SK-N-SH (cell line): ENCODE measurements at regions not wholly inside any gene's neighbourhood (a gene's known extent, or its start where the extent isn't known, plus 50 kb on each side); places are given as distances from the start of the nearest gene placed in this dataset.

Experiments
- CTCF ChIA-PET: fragments of 300-600, 350-600 bp; formaldehyde crosslinking; extraction: SDS; loops from one replicate; lab custom pipeline; 2021; lab: Yijun Ruan, JAX
- POLR2A ChIA-PET: fragments of 350-600 bp; sonication (Branson Sonifier 250); formaldehyde crosslinking; extraction: SDS; loops from one replicate; lab custom pipeline; 2020; ENCODE audit warnings: antibody characterized with exemption, inconsistent platforms; lab: Yijun Ruan, JAX
- DNase-seq: peaks from one replicate; pipeline ENCODE4 v3.0.0; 2012
- H2AFZ ChIP-seq: fragments of 200-600 bp; sonication (generic); 2 replicates; pipeline ENCODE4 v1.8.1; 2016; ENCODE audit warnings: antibody characterized with exemption, mild to moderate bottlenecking, low read depth
- H3F3A ChIP-seq: fragments of 200-600 bp; sonication (generic); replicated peaks from 2 replicates; pipeline ENCODE3; 2016; ENCODE audit warnings: antibody characterized with exemption, mild to moderate bottlenecking; ENCODE audit not compliant: insufficient read depth
- H3K27ac ChIP-seq, 2 experiments: fragments of 200-500 bp in 1 of 2; fragments of 200-600 bp in 1 of 2; sonication (Bioruptor generic) in 1 of 2; sonication (generic), shearing (Covaris generic) in 1 of 2; 2 replicates each; pipeline versions ENCODE4 v1.5.1 to v1.6.1; 2014 to 2016; ENCODE audit warnings: low read depth in 2 of 2, inconsistent platforms in 1 of 2, low read length in 1 of 2, mild to moderate bottlenecking in 1 of 2, mixed read lengths in 1 of 2
- H3K27me3 ChIP-seq: fragments of 200-600 bp; sonication (generic), shearing (Covaris generic); 2 replicates; pipeline ENCODE4 v1.6.1; 2016; ENCODE audit warnings: mixed run types; ENCODE audit not compliant: insufficient read depth
- H3K36me3 ChIP-seq, 2 experiments: fragments of 200-500 bp in 1 of 2; fragments of 200-600 bp in 1 of 2; sonication (Bioruptor generic) in 1 of 2; sonication (generic) in 1 of 2; replicated peaks in 1 of 2; 2 replicates each; pipeline versions ENCODE3 to v1.5.1; 2014 to 2016; ENCODE audit warnings: low read length in 1 of 2, mild to moderate bottlenecking in 1 of 2; ENCODE audit not compliant: insufficient read depth in 2 of 2, control insufficient read depth in 1 of 2
- H3K4me1 ChIP-seq, 2 experiments: fragments of 200-500 bp in 1 of 2; fragments of 200-600 bp in 1 of 2; sonication (Bioruptor generic) in 1 of 2; sonication (generic), shearing (Covaris generic) in 1 of 2; 2 replicates each; pipeline versions ENCODE4 v1.5.1 to v1.6.1; 2014 to 2016; ENCODE audit warnings: low read depth in 1 of 2, low read length in 1 of 2, mixed run types in 1 of 2; ENCODE audit not compliant: insufficient read depth in 2 of 2, control insufficient read depth in 1 of 2
- H3K4me2 ChIP-seq: fragments of 200-600 bp; sonication (generic), shearing (Covaris generic); 2 replicates; pipeline ENCODE4 v1.6.1; 2017; ENCODE audit warnings: mixed run types
- H3K4me3 ChIP-seq, 2 experiments: fragments of 200-500 bp in 1 of 2; fragments of 200-600 bp in 1 of 2; sonication (Bioruptor generic) in 1 of 2; sonication (generic), shearing (Covaris generic) in 1 of 2; 2 replicates each; pipeline versions ENCODE4 v1.5.1 to v1.8.1; 2014 to 2016; ENCODE audit warnings: low read depth in 2 of 2, inconsistent platforms in 1 of 2, low read length in 1 of 2, mild to moderate bottlenecking in 1 of 2, mixed read lengths in 1 of 2, moderate library complexity in 1 of 2
- H3K79me2 ChIP-seq: fragments of 200-600 bp; sonication (generic); 2 replicates; pipeline ENCODE4 v1.8.1; 2017; ENCODE audit warnings: mild to moderate bottlenecking; ENCODE audit not compliant: insufficient read depth
- H3K9ac ChIP-seq: fragments of 200-600 bp; sonication (generic); 2 replicates; pipeline ENCODE4 v1.6.1; 2017; ENCODE audit warnings: mixed run types
- H3K9me2 ChIP-seq: fragments of 200-600 bp; sonication (generic); 2 replicates; pipeline ENCODE4 v1.6.1; 2017; ENCODE audit warnings: mixed run types
- H3K9me3 ChIP-seq: fragments of 200-600 bp; sonication (generic); 2 replicates; pipeline ENCODE4 v1.6.1; 2017; ENCODE audit warnings: mixed run types, mild to moderate bottlenecking, moderate library complexity
- H4K20me1 ChIP-seq: fragments of 200-600 bp; sonication (generic); 2 replicates; pipeline ENCODE4 v1.6.1; 2017; ENCODE audit warnings: mild to moderate bottlenecking, mixed run types; ENCODE audit not compliant: insufficient read depth
- ELF1 ChIP-seq: IDR thresholded peaks from 2 replicates; pipeline ENCODE4 v1.4.0; 2012
- EP300 ChIP-seq, 2 experiments: IDR thresholded peaks; 2 replicates each; pipeline versions ENCODE4 v1.4.0 to v1.6.1; 2012; ENCODE audit warnings: borderline replicate concordance in 1 of 2, low read depth in 1 of 2, low read length in 1 of 2
- EZH2phosphoT487 ChIP-seq: fragments of 200-600 bp; sonication (generic); IDR thresholded peaks from 2 replicates; pipeline ENCODE4 v1.6.1; 2017; ENCODE audit warnings: low read depth, mixed run types, mild to moderate bottlenecking, antibody characterized with exemption, moderate library complexity, borderline replicate concordance
- GATA2 ChIP-seq: sonication (generic); formaldehyde crosslinking; IDR thresholded peaks from 2 replicates; pipeline ENCODE4 v1.5.0; 2020; ENCODE audit warnings: mild to moderate bottlenecking, missing genetic modification reagents
- MXI1 ChIP-seq: IDR thresholded peaks from 2 replicates; pipeline ENCODE4 v1.6.1; 2012; ENCODE audit warnings: mild to moderate bottlenecking, low read depth, low read length, improper control_type of control experiment
- POLR2AphosphoS5 ChIP-seq: IDR thresholded peaks from 2 replicates; pipeline ENCODE4 v1.6.1; 2012; ENCODE audit warnings: low read depth, low read length
- RAD21 ChIP-seq: IDR thresholded peaks from 2 replicates; pipeline ENCODE4 v1.6.1; 2012; ENCODE audit warnings: mild to moderate bottlenecking, low read length
- REST ChIP-seq: IDR thresholded peaks from 2 replicates; pipeline ENCODE4 v1.6.1; 2012; ENCODE audit warnings: mild to moderate bottlenecking, low read depth, low read length, moderate library complexity
- RFX5 ChIP-seq: IDR thresholded peaks from 2 replicates; pipeline ENCODE4 v1.6.1; 2012; ENCODE audit warnings: mild to moderate bottlenecking, improper control_type of control experiment, low read length
- SIN3A ChIP-seq: IDR thresholded peaks from 2 replicates; pipeline ENCODE4 v1.6.1; 2012; ENCODE audit warnings: low read depth, mild to moderate bottlenecking, low read length, moderate library complexity, borderline replicate concordance
- SMC3 ChIP-seq: IDR thresholded peaks from 2 replicates; pipeline ENCODE4 v1.6.1; 2012; ENCODE audit warnings: low read depth, low read length, improper control_type of control experiment
- TAF1 ChIP-seq: IDR thresholded peaks from 2 replicates; pipeline ENCODE4 v1.6.1; 2012; ENCODE audit warnings: low read depth, mild to moderate bottlenecking, low read length, moderate library complexity, borderline replicate concordance
- TCF12 ChIP-seq: IDR thresholded peaks from 2 replicates; pipeline ENCODE4 v1.4.0; 2012
- TEAD4 ChIP-seq: IDR thresholded peaks from 2 replicates; pipeline ENCODE4 v1.4.0; 2012; ENCODE audit warnings: mild to moderate bottlenecking, borderline replicate concordance; ENCODE audit not compliant: insufficient read depth
- WGBS: methylation state at CpG from one replicate; pipeline ENCODE4 v1.1.6; 2017; ENCODE audit warnings: low lambda C conversion rate; 5-methylcytosine and 5-hydroxymethylcytosine counted together
- TF ChIP-seq, protein P1 (sequence below): fragments of 150-350 bp; IDR thresholded peaks from 2 replicates; pipeline ENCODE4 v1.6.1; 2017; ENCODE audit warnings: antibody characterized with exemption, low read length, low read depth, borderline replicate concordance

DNA sequence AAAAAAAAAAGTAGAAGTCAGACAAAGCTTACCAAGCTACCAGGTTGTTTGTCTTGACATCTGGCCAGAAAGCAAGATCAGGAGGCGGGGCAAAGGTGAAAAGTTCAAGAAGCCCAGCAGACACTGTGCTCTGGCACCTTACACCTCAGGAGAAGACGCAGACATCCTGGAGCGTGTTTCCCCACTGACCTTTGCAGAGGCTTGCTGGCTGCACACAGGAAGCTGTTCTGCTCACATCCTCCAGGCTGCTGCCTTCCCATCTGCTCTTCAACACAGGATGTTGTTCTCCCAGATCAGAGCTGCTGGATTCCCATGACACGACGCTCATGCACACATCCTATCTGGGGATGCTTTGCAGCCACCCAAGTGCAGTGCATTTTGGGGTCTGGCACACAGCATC is 174.4 kb upstream of the KIAA1217 start:
- Histone ChIP-seq H3K27ac (no peak overlapping the region), H3F3A (no peaks in the 10 kb centered on the region), H2AFZ (no peak overlapping the region), H3K4me3 (no peak overlapping the region), H3K9me2 (no peaks in the 10 kb centered on the region), H3K4me2 (no peak overlapping the region), H3K9me3 (no peaks in the 10 kb centered on the region), H3K36me3 (no peaks in the 10 kb centered on the region), H3K4me1 (no peaks in the 10 kb centered on the region; a peak in 1 of 4 replicates), H3K27me3 (no peaks in the 10 kb centered on the region), H3K79me2 (no peaks in the 10 kb centered on the region), H3K9ac (no peak overlapping the region), H4K20me1 (no peaks in the 10 kb centered on the region)
- CTCF ChIA-PET, result interaction anchor here (1.7 kb wide), 1 partner anchor 40 kb away, joined by 7 read pairs; no protein-coding TSS in a partner anchor
- 65% methylated on average over 4 of the region's 5 CpGs for WGBS
- DNase-seq, result peak; percentile 3
- TF ChIP-seq GATA2 (CRISPR knock-in tag) (no peak), SIN3A (no peak), TAF1 (no peak), RFX5 (no peak), REST (no peak), ELF1 (no peak), TCF12 (no peak), EZH2phosphoT487 (no peak), SMC3 (no peak)
- POLR2A ChIA-PET, result no interaction called here

DNA sequence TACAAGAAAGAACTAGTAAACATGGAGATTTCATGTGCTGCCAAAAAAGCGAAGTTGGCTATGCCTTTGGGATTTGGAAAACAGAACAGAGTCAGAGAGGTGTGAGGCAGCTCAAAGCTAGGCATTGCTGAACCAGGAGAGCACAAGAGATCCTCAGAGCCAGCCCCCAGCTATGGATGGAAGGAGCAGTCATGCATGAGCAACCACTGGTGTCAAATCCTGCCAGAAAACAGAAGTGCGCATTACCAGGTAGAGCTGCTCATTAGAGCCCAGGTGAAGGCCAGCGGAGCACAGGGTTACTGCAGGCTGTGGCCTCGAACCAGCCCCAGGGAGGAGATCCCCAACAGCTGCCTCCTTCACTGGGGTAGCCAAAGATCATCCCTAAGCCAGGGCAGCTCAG is 173.2 kb upstream of the KIAA1217 start:
- H2AFZ ChIP-seq, result no peak overlapping the region
- CTCF ChIA-PET, result interaction anchor here (1.7 kb wide), 1 partner anchor 41 kb away, joined by 7 read pairs; no protein-coding TSS in a partner anchor

More for the DNA sequence above, 173.2 kb upstream of the KIAA1217 start:
- H3K27ac ChIP-seq, result no peak overlapping the region
- no peak overlapping the region for H3K4me2 ChIP-seq
- no peaks in the 10 kb centered on the region; a peak in 1 of 4 replicates for H3K4me1 ChIP-seq
- no peaks in the 10 kb centered on the region for H3F3A ChIP-seq
- H3K4me3 ChIP-seq, result no peak overlapping the region
- no peaks in the 10 kb centered on the region for H3K27me3 ChIP-seq
- POLR2A ChIA-PET, result no interaction called here
- no peaks in the 10 kb centered on the region for H3K79me2 ChIP-seq
- no peak overlapping the region for H3K9ac ChIP-seq
- no peaks in the 10 kb centered on the region for H4K20me1 ChIP-seq
- H3K9me3 ChIP-seq, result no peaks in the 10 kb centered on the region
- H3K9me2 ChIP-seq, result no peaks in the 10 kb centered on the region
- DNase-seq, result no peak
- WGBS, result 25% methylated on average over 3 of the region's 4 CpGs
- TF ChIP-seq TEAD4 (no peak), MXI1 (no peak), RAD21 (no peak), SMC3 (no peak), SIN3A (no peak), EZH2phosphoT487 (no peak), REST (no peak), POLR2AphosphoS5 (no peak), EP300 (IDR thresholded peaks at IDR 0.05; ENCODE audit: borderline replicate concordance in 1 of 2, low read depth in 1 of 2, low read length in 1 of 2) (no peak)
- TF ChIP-seq, protein P1, sequence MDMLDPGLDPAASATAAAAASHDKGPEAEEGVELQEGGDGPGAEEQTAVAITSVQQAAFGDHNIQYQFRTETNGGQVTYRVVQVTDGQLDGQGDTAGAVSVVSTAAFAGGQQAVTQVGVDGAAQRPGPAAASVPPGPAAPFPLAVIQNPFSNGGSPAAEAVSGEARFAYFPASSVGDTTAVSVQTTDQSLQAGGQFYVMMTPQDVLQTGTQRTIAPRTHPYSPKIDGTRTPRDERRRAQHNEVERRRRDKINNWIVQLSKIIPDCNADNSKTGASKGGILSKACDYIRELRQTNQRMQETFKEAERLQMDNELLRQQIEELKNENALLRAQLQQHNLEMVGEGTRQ, result no peak
- no peaks in the 10 kb centered on the region for H3K36me3 ChIP-seq
